ENCODE measurements at regions not wholly inside any gene's neighbourhood (a gene's known extent, or its start where the extent isn't known, plus 50 kb on each side); places are given as distances from the start of the nearest gene placed in this dataset.

DNA sequence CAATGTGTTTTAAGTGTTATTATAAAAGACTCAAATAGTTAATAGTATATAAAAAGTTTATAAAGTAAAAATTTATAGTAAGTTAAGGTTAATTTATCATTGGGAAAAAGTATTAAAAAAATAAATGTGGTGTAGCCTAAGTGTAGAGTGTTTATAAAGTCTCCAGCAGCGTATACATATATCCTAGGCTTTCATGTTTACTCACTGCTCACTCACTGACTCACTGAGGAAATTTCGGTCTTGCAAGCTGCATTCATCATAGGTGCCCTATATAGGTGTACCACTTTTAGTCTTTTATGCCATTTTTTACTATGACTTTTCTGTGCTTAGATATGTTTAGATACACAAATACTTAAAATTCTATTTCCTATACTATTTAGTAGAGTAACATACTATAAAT is 866.0 kb downstream of the CBLN2 start:
- no peaks in the 10 kb centered on the region for H3K27me3 ChIP-seq
- no peak overlapping the region for H3K27ac ChIP-seq
- H3K9ac ChIP-seq = no peak overlapping the region
- TF ChIP-seq Cebpa-rat (IDR thresholded peaks at IDR 0.05) = no peak
- no peaks in the 10 kb centered on the region for H3K4me1 ChIP-seq
- H3K4me2 ChIP-seq = no peak overlapping the region
- no peak overlapping the region for H3K4me3 ChIP-seq
- no peaks in the 10 kb centered on the region for H3K36me3 ChIP-seq
- no peaks in the 10 kb centered on the region for H4K20me1 ChIP-seq
- H3K9me3 ChIP-seq = peaks cover 3% of the 10 kb centered on the region; the same call in 1 of the 2 replicates

- no peak overlapping the region for H3K9ac ChIP-seq
- no peaks in the 10 kb centered on the region for H3K36me3 ChIP-seq
- TF ChIP-seq Cebpa-rat (IDR thresholded peaks at IDR 0.05) = no peak
- no peaks in the 10 kb centered on the region for H3K4me1 ChIP-seq
- H4K20me1 ChIP-seq = no peaks in the 10 kb centered on the region
- no peaks in the 10 kb centered on the region for H3K27me3 ChIP-seq
- no peak overlapping the region for H3K4me2 ChIP-seq
- H3K4me3 ChIP-seq = no peak overlapping the region
- no peak overlapping the region for H3K27ac ChIP-seq
- H3K9me3 ChIP-seq = peaks cover 3% of the 10 kb centered on the region; the same call in 1 of the 2 replicates
Observed at GRCh38 chr18:71673954-71674353, 870.2 kb downstream of the CBLN2 start.

DNA sequence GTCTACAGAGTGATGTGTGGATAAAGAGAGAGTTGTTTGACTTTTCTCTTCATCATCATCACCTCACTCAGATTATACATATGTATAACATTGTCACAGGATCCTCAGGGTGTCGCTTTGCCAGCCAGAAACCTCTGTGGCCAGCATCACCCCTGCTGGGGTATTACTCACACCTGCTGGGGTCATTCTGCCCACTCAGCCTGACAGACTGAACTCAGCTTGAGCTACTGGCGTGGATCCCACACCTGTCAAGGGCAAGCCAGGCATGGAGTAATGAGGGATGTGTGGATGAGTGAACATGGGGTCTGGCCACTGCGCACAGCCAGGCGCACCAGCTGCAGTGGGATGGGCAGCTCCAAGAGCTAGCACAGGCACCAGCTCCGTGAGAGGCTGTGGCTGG is 870.6 kb downstream of the CBLN2 start:
- no peak overlapping the region for H3K4me3 ChIP-seq
- no peak for TF ChIP-seq Cebpa-rat (IDR thresholded peaks at IDR 0.05)
- no peaks in the 10 kb centered on the region for H4K20me1 ChIP-seq
- H3K4me1 ChIP-seq = no peaks in the 10 kb centered on the region
- no peaks in the 10 kb centered on the region for H3K36me3 ChIP-seq
- no peak overlapping the region for H3K9ac ChIP-seq
- no peaks in the 10 kb centered on the region for H3K27me3 ChIP-seq
- peaks cover 3% of the 10 kb centered on the region; the same call in 1 of the 2 replicates for H3K9me3 ChIP-seq
- no peak overlapping the region for H3K27ac ChIP-seq
- no peak overlapping the region for H3K4me2 ChIP-seq

- no peaks in the 10 kb centered on the region for H3K27me3 ChIP-seq
Observed at GRCh38 chr18:71666481-71666880, 877.7 kb downstream of the CBLN2 start.

DNA sequence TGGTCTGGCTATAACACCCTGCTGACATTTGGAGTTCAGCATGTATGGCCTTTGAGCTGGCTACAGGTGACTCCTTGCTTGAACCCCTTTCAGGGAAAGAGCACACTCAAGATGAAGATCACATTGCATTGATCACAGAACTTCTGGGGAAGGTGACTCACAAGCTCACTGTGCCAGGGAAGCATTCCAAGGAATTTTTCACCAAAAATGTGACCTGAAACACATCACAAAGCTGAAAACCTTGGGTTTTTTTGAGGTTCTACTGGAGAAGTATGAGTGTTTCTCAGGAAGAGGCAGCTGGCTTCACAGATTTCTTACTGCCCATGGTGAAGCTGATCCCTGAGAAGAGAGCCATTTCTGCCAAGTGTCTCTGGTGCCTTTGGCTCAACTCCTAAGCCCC is 879.0 kb downstream of the CBLN2 start:
- Histone ChIP-seq H4K20me1 (no peaks in the 10 kb centered on the region), H3K36me3 (no peaks in the 10 kb centered on the region), H3K27me3 (no peaks in the 10 kb centered on the region), H3K4me1 (no peaks in the 10 kb centered on the region), H3K4me2 (no peak overlapping the region), H3K9ac (no peak overlapping the region), H3K4me3 (no peak overlapping the region), H3K9me3 (no peaks in the 10 kb centered on the region), H3K27ac (no peak overlapping the region)
- TF ChIP-seq Cebpa-rat (IDR thresholded peaks at IDR 0.05) = no peak

More at GRCh38 chr18:71666481-71666880, 877.7 kb downstream of the CBLN2 start:
- Histone ChIP-seq H3K27ac (no peak overlapping the region), H3K36me3 (no peaks in the 10 kb centered on the region), H3K4me2 (no peak overlapping the region), H3K9ac (no peak overlapping the region), H3K4me1 (no peaks in the 10 kb centered on the region), H4K20me1 (no peaks in the 10 kb centered on the region), H3K9me3 (no peaks in the 10 kb centered on the region), H3K4me3 (no peak overlapping the region)
- TF ChIP-seq Cebpa-rat (IDR thresholded peaks at IDR 0.05) = no peak

- Histone ChIP-seq H3K27ac (no peak overlapping the region), H3K9ac (no peak overlapping the region), H4K20me1 (no peaks in the 10 kb centered on the region), H3K4me1 (no peaks in the 10 kb centered on the region), H3K4me2 (no peak overlapping the region), H3K27me3 (no peaks in the 10 kb centered on the region), H3K36me3 (no peaks in the 10 kb centered on the region), H3K9me3 (no peaks in the 10 kb centered on the region), H3K4me3 (no peak overlapping the region)
- no peak for TF ChIP-seq Cebpa-rat (IDR thresholded peaks at IDR 0.05)
Observed at GRCh38 chr18:71643822-71644221, 900.3 kb downstream of the CBLN2 start.

DNA sequence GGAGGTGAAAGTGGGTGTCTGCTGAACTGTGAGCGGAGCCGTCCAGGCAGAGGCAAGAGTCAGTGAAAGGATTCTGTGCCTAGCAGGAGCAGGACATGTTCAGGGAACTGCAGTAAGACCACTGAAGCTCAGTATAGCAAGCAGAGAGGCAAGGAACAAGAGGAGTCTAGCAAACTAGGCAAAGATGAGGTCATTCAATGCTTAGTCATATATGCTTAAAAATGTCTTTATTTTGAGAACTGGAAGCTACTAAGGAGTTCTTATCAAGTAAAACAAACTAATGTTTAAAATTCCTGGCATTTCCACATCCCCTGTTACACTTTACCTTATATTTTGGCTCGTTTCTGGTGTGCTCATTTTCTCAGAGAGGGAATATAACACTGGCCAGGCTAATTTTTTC is 913.4 kb downstream of the CBLN2 start:
- no peak for TF ChIP-seq Cebpa-rat (IDR thresholded peaks at IDR 0.05)
- H3K4me2 ChIP-seq = no peak overlapping the region
- H4K20me1 ChIP-seq = no peaks in the 10 kb centered on the region

GRCh38 chr18:71625556-71626090 is 918.5 kb downstream of the CBLN2 start:
- H3K27ac ChIP-seq = no peak overlapping the region
- H3K9me3 ChIP-seq = no peaks in the 10 kb centered on the region
- H3K4me3 ChIP-seq = no peak overlapping the region

More for the DNA sequence above, 913.4 kb downstream of the CBLN2 start:
- Histone ChIP-seq H3K4me3 (no peak overlapping the region), H3K27ac (no peak overlapping the region), H3K27me3 (no peaks in the 10 kb centered on the region), H3K9me3 (no peaks in the 10 kb centered on the region), H3K9ac (no peak overlapping the region), H3K36me3 (no peaks in the 10 kb centered on the region), H3K4me1 (no peaks in the 10 kb centered on the region)

GRCh38 chr18:71598374-71598773 is 945.8 kb downstream of the CBLN2 start:
- Histone ChIP-seq H3K36me3 (no peaks in the 10 kb centered on the region), H3K4me2 (no peak overlapping the region), H4K20me1 (no peaks in the 10 kb centered on the region), H3K9me3 (no peaks in the 10 kb centered on the region), H3K9ac (no peak overlapping the region), H3K27me3 (no peaks in the 10 kb centered on the region), H3K27ac (no peak overlapping the region), H3K4me1 (no peaks in the 10 kb centered on the region), H3K4me3 (no peak overlapping the region)
- no peak for TF ChIP-seq Cebpa-rat (IDR thresholded peaks at IDR 0.05)

More at GRCh38 chr18:71625556-71626090, 918.5 kb downstream of the CBLN2 start:
- no peak for TF ChIP-seq Cebpa-rat (IDR thresholded peaks at IDR 0.05)
- Histone ChIP-seq H4K20me1 (no peaks in the 10 kb centered on the region), H3K36me3 (no peaks in the 10 kb centered on the region), H3K4me2 (no peak overlapping the region), H3K9ac (no peak overlapping the region), H3K27me3 (no peaks in the 10 kb centered on the region), H3K4me1 (no peaks in the 10 kb centered on the region)

DNA sequence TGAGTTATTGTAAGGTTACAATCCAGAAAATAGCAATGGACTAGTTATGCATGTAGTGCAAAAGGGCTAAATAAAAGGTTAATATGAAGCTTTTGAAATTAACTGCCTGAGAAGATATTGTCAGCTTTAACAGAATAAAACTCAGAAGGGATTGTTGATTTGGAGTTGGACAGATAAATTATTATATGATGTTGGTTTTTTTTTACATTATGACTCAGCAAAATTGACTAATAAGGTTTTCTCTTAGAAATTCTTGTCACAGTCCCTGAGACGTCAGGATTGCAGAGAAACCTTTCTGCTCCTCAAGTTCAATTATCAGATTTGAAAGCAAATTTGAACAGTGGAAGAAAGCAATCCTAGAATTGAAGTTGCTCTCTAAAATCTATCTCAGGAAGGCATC is 946.9 kb downstream of the CBLN2 start:
- Histone ChIP-seq H3K4me3 (no peak overlapping the region), H3K9ac (no peak overlapping the region), H4K20me1 (no peaks in the 10 kb centered on the region), H3K4me1 (no peaks in the 10 kb centered on the region), H3K9me3 (no peaks in the 10 kb centered on the region), H3K27ac (no peak overlapping the region), H3K4me2 (no peak overlapping the region), H3K36me3 (no peaks in the 10 kb centered on the region), H3K27me3 (no peaks in the 10 kb centered on the region)
- no peak for TF ChIP-seq Cebpa-rat (IDR thresholded peaks at IDR 0.05)

GRCh38 chr18:71583252-71583651 is 960.9 kb downstream of the CBLN2 start:
- Histone ChIP-seq H3K4me3 (no peak overlapping the region), H3K36me3 (no peaks in the 10 kb centered on the region), H3K4me2 (no peak overlapping the region), H4K20me1 (no peaks in the 10 kb centered on the region), H3K9me3 (no peaks in the 10 kb centered on the region), H3K27ac (no peak overlapping the region), H3K4me1 (no peaks in the 10 kb centered on the region), H3K9ac (no peak overlapping the region), H3K27me3 (no peaks in the 10 kb centered on the region)
- no peak for TF ChIP-seq Cebpa-rat (IDR thresholded peaks at IDR 0.05)

All from BLaER1 (cell line).